HG03575 (cell line): ENCODE measurements at regions not wholly inside any gene's neighbourhood (a gene's known extent, or its start where the extent isn't known, plus 50 kb on each side); places are given as distances from the start of the nearest gene placed in this dataset.

ENCODE experiments used
- ATAC-seq: cut with Tn5 transposase; IDR thresholded peaks from one replicate; pipeline ENCODE4 v1.9.1; 2021; ENCODE audit not compliant: unreplicated experiment, insufficient number of reproducible peaks, low FRiP score; ENCODE audit errors: extremely low read depth

DNA sequence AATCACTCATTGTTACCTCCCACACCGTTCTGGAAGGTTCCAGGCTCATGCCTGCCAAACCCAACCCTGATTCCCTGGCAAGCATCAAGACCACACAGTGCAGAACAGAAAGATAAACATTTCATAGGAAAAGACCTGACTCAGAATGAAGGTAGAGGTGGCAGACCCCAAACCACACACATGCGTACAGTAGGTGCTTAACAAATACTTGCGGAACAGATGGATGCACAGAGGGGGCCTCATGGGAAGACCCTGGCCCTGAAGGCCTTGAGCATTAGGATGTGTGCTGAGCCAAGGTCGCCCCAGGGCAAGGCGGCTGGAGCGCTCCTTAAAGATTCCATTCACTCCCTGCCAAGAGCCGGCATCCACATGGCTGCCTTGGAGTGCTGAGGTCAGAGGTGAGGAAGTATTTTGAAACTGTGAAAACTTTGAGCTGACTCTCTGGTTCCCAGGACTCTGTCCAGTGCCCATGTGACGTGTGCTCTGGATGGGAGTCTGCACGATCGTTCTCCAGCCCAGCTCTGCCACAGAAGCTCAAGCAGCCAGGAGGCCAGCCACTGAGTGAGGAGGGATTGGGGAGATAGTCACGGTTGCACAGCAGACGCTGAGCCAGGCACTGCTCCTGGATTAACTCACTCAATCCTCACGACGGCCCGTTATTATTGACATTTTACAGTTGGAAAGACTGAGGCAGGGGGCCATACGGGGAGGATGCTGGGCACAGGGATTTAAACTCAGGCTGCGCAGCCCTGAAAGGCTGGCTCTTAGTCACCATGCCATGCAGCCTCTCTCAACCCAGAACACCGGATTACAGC is 65.5 kb upstream of the AFDN start:
- ATAC-seq, result no peak

DNA sequence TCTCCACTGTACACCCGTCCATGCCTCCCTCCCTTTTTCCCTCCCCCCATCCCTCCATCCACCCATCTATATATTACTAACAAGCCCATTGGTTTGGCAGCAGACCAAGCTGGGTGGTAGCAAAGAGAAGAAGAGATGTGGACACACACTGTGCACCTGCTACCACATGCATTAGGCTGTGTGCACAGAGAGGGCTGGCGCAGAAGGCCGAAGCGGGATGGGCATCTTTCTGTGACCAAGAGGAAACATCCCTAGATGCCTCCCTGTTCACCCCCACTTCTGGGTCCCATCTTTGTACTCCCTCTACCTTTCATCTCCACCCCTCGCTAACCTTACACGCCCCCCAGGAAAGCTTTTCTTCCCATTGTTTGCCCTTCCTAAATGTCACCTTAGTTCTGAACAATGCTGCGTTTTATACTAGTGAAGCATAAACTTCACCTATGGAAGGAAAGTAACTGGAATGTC is 64.9 kb upstream of the AFDN start:
- no peak for ATAC-seq

DNA sequence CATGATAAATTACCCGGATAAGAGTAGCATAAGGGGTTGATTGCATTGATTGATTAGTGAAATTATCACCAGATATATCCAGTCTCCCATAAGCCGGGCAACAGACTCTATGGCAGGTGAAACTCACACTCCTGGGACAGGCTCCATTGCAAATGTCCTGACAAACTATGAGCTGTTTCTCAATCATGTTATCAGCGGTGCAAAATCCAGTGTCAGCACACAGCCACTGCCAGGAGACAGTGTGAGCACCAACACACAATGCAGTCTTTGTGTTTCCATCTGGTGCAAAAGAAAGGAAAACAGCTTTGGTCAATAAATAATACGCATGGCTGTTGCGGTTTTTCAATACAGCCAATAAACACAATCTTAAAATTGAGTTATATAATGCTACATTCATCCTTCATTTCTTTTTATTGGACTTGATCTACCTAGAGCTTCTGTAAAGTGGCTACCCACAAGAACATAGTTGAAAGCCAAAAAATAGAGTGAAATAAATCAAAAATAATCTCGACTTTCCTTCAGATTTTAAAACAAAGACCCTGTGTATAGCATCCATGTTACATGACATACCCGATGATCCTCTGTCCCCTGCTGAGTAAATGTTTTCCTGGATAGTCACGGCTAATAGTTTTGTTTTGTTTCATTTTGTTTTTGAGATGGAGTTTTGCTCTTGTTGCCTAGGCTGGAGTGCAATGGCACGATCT is 64.3 kb upstream of the AFDN start:
- no peak for ATAC-seq

DNA sequence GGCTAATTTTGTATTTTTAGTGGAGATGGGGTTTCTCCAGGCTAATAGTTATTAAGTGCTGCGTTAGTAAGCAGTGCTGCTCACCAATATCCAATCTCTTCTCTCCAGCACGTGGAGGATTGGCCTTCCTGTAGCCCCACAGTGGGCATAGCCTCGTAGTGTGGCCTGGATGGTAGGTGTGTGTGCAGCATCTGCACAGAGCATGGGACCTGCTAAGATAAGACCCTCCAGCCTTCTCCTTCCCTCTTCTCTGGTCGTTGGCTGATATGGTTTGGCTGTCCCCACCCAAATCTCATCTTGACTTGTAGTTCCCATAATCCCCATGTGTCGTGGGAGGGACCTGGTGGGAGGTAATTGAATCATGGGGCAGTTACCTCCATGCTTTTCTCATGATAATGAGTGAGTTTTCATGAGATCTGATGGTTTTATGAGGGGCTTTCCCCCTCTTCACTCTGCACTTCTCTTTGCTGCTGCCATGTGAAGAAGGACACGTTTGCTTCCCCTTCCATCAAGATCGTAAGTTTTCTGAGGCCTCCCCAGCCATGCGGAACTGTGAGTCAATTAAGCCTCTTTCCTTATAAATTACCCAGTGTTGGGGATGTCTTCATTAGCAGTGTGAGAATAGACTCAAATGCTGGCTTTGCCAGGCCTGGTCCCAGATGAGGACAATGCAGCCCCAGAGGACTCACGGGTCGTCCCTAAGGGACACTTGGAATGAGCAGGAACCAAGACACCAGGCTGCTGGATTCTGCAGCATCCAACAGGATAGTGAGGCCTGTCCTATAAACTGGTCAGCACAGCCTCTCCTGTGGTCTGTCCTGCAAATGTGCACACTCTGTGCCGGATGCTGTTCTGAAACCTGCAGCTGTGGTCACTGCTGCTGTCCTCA is 63.4 kb upstream of the AFDN start:
- no peak for ATAC-seq

DNA sequence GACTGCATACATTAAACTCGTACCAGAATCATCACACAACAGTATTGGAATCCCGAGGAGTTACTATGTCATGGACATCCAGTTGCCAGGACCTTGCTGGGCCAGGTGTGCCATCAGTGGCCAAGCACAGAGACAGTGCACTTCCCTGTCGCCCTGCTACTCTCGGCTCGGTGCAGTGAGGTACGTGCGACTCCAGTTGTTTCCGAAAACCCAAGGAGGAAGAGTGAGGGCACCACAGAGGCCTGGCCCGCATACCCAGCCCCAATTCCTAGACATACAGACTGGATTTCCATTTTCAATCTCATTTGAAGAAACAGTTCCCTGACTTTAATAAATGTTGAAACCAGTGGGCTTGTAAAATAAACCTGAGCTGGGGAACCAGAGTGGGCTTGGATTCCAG is 62.5 kb upstream of the AFDN start:
- no peak for ATAC-seq

DNA sequence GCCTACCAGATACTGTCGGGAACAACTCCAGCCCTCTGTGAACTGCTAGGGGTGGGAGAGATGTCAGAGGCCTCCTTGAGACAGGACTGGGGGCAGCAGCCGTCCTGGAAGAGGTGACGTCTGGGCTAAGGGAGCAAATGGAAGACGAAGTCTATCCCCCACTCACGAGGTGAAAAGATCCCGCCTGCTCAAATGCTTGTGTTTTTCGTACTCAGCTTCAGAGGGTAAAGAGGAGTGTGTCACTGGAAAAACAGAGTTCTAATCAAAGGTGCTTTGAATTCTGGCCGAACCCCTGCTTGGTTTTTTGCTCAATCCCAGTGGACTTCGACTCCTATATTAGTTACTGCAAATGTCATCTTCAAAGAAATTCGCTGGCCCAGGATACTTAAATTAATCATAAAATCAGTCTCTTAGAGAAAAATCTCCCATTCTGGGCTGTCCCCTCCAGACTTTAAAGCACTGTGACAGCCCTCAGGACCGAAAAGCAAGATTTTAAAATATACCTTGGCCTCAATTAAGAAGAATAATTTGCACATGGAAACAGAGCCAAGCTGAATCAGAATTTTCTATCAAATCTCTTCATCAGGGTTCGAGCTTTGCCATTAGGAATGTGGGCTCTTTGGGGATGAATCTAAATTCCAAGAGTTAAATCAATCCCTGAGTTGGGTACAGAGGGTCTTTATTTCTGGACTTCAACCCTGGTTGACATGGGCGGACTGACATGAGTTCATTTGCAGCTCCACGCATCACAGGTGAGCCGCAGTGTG is 61.8 kb upstream of the AFDN start:
- ATAC-seq, result no peak

DNA sequence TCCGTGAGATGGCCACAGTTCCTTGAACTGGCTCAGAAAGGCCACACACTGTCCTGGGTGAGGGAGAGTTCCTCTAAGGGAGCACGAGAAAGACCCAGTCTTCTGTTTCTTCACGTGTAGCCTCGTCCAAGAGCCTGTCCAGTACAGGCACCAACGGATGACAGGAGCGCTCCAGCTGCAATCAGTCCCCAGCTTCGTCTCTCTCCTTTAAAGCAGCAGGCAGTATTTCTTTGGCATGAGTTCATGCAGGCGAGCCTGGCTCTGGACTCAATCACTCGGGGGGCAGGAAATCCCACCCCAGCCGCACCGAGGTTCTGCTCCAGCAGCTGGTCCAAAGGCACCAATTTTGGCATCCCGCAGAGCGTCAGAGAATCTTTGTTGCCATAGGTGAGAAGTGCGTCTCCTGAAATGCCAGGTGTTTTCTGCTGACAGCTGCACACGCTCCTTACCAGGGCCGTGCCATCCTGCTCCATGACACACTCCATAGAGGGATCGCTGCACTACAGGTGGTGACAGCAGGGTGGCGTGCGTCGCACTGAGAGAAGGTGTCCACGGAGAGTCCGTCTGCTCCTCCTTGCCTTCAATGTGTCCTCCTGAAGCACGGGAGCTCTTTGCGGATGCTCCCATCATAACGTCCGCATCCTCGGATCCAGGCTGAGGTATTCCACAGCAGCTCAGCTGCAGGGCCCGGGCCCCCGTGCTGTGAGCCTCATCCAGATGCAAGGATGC is 59.6 kb upstream of the AFDN start:
- no peak for ATAC-seq

DNA sequence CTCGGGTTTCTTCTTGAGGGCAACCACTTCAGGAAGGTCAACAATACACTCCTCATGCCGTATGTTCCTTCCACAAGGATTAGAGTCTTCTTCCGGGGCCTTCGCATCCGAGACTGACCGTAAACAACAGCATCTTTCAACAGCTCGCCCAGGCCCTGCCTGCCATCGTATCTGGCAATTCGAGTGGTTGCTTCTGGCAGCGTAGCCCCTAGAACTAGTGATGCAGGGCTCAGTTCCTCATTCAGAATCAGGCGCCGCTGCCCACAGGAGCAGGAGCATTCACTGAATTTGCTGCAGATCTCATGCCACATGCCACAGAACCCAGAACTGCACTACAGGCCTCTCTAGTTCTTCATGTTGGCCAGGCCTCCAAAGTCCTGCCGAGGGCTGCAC is 59.0 kb upstream of the AFDN start:
- no peak for ATAC-seq

DNA sequence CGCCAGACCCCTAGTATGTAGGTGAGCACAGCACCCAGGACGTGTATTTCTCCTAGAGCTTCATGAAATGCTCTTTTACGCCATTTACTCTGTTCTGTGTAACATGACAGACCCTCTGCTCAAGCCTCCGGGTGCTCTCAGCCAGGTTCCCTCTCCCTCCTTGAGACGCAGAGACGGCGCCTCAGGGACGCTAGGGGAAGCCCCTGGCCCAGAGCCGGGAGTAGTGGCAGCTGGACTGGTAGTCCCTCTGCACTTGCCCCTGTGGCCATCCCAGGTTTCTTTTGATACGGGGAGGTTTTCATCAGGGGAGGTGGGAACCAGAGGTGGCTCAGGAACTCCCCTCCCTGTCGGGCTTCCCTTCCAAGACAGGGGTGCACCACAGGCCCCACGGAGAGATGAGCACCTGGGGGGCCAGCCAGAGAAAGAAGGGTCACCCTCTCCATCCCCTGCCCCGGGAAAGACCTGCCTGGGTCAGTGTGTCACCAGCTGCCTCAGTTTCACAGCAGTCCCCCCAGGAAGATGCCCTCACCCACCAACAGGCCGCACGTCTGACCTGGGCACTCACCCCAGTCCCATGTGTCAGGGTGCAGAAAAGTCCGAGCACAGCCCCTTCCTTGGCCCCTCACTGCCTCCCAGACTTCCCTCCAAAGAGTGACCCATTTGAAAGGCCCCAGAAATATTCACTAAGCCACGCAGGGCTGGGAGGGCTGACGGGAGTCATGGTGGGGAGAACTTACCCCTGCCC is 58.1 kb upstream of the AFDN start:
- ATAC-seq, result no peak

DNA sequence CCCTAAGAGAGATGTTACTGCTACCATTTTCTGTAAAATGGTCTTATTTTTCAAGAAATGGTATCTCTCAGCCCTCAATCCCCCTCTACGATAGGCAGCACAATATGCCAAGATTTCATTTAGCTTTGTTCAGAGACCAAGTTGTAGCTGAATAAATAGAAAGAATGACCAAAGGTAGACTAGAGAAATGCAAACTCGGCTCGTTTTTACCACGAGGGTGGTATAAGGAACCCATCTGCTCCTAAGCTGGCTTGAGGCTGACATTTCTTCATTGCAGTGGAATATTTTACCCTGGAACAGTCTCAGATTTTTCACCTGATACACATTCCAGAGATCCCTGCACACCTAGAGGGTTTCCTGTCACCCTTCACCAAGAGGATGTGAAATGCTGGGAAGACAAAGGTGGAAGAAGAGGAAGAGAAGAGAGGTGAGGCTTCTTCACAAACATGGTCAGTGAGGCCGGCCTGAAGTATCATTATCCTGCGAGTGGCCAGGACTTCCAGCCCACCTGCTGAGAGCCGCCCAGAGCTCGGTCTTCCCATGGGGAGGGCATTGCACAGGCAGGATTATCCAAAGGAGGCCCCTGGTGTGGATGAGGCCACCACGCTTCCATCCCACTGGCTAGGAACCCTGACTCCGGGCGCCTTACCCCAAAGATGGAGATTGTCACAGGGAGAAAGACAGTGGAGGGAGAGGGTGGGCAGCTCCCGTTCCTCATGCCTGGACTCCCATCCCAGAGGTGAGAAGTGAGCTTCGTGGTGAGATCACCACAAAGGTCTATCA is 57.1 kb upstream of the AFDN start:
- ATAC-seq, result no peak

DNA sequence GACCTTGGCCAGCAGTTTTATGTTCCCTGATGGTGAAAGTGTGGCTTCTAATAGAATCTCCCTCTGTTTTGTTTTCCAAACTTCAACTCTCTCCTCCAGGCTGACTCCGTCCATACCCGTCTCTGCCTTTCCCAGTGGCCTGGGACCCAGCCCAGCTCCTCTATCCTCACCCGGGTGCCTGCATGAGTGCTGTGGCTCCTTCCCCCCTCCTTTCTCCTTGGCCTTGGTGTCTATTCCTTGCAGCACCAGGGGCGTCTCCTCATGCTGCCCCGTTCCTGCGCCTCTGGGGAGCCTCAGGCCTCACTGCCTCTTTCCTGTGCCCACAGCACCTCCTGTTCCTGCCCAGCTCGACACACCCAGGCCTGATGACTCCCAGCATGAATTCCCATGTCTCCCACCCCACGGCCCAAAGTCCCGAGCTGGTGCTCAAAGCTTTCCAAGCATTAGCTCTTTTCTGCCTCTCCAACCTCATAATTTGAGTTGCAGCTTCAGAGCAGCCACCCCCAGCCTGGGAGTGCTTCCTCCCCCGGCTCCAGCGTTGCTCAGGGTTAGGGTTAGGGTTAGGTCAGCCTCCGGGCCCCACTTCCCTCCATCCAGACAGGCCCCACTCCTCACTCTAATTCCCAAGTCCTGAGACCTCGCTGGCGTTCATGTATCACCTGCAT is 56.3 kb upstream of the AFDN start:
- no peak for ATAC-seq

DNA sequence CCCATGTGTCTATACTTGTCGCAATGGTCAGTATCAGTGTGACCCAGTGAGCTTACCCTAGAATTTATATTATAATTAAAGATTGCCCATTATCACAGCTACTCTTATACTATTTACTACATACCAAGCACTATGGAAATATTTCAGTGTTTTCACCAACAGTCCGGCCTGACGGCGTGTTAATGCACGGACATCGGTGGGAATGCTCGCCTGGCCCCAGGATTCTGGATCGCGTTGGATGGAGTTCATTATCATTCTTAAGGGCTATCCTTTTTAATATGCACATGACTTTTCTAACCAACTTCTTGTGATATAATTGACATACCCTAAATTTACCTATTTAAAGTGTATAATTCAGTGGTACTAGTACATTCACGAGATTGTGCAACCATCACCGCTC is 51.8 kb upstream of the AFDN start:
- no peak for ATAC-seq

DNA sequence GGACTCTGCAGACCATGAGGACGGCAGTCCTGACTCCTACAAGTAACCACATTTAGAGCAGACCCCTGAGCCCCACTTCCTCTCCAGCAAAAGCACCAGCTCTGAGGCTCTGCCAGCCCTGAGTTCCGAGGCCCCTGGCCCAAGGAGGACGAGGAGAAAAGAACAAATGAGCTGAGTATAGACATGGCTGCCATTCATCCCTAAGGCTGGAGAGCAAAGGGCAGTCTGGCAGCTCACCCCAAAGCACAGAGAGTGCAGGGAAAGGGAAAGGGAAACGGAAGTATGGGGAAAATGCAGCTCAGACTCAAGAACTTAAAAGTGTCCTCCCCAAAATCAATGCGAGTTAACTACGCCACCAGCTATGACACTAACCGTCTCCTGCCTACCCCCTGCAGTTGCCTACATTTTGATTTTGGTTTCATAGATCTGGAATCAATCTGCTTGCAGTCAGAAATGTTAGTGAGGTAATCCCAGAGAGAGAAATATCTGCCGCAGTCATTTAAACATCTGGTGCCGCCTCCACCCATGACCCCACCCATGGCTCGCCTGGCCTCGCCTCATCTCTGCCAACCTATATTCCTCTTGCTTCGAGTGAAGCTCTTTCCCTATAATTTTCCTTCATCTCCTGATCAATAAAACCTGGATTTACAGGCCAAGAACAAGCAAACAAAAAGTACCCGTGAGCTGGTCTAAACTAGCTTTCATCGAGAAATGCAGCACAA is 49.6 kb upstream of the AFDN start:
- no peak for ATAC-seq
